GM18870 (cell line): ENCODE measurements at regions not wholly inside any gene's neighbourhood (a gene's known extent, or its start where the extent isn't known, plus 50 kb on each side); places are given as distances from the start of the nearest gene placed in this dataset.
"Not testable (repeated sequence)": the region's sequence is repeated elsewhere in the genome, so short reads cannot be mapped to it uniquely, and the experiment has no call there.

Experiments used
- ATAC-seq: cut with Tn5 transposase; IDR thresholded peaks from one replicate; pipeline ENCODE4 v1.9.1; 2021; ENCODE audit warnings: moderate library complexity; ENCODE audit not compliant: unreplicated experiment

GRCh38 chrX:114272096-114272686, 311.7 kb upstream of the HTR2C start:
- ATAC-seq, result no peak

GRCh38 chrX:114270371-114270770, 313.5 kb upstream of the HTR2C start:
- not testable (repeated sequence) for ATAC-seq

DNA sequence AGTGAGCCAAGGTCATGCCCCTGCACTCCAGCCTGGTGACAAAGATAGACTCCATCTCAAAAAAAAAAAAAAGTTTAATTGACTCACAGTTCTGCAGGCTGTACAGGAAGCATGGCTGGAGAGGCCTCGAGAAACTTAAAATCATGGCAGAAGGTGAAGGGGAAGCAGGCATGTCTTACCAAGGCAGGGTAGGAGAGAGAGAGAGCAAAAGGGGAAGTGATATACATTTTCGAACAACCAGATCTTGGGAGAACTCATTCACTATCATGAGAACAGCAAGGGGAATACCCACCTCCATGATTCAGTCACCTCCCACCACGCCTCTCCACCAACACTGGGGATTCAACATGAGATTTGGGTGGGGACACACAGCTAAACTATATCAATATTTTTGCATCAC, 315.2 kb upstream of the HTR2C start:
- no peak for ATAC-seq

GRCh38 chrX:114267142-114267541, 316.7 kb upstream of the HTR2C start:
- no peak for ATAC-seq

GRCh38 chrX:114252186-114252585, 331.7 kb upstream of the HTR2C start:
- ATAC-seq, result no peak

DNA sequence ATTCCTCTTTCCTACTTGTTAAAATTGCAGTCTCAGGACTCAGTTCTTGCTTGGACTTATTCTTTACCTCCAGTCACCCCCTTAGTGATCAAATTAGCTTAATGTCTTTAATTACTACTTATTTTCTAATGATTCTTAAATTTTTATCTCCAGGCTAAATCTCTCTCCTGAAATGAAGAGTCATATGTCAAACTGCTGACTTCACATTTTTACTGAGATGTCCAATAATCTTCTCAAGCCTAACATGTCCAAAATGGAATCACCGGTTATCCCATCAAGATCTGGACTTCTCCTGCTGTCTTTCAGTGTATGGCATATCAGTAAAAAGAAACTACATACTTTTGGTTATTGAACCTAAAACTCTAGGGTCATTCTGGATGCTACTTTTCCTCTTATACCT, 332.3 kb upstream of the HTR2C start:
- ATAC-seq, result no peak

- ATAC-seq, result no peak
Measured at GRCh38 chrX:114221445-114221844, 362.4 kb upstream of the HTR2C start.

DNA sequence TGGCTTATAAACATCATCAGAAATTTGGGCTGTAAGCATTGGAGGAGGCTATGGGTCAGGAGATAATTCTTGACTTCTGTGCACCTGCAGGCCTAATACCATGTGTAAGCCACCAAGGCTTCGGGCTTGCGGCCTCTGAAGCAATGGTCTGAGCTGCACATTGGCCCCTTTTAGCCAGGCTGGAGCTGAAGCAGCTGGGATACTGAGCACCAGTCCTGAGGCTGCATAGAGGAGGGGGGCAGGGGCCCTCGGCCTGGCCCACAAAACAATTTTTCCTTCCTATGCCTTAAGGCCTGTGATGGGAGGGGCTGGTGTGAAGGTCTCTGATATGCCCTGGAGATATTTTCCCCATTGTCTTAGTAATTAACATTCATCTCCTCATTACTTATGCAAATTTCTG, 373.0 kb upstream of the HTR2C start:
- no peak for ATAC-seq

DNA sequence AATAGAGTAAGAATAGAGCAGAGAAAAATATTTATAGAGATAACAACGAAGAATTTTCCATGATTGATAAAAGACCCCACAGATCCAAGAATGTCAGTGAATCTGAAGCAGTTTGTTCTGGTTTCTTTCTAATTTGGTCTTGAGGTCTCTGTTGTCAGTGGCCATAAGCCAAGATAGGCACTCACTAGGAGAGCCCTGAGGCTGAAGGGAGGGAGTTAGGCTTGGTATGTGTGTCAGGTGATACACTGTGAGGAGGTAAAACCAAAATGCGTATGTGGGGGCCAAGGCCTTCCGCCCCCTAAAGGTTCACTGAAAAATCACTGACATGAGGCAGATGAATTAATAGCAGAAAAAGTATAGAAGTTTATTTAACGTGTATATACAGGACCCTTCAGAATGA, 382.3 kb upstream of the HTR2C start:
- no peak for ATAC-seq

GRCh38 chrX:114181195-114181594, 402.7 kb upstream of the HTR2C start:
- no peak for ATAC-seq

DNA sequence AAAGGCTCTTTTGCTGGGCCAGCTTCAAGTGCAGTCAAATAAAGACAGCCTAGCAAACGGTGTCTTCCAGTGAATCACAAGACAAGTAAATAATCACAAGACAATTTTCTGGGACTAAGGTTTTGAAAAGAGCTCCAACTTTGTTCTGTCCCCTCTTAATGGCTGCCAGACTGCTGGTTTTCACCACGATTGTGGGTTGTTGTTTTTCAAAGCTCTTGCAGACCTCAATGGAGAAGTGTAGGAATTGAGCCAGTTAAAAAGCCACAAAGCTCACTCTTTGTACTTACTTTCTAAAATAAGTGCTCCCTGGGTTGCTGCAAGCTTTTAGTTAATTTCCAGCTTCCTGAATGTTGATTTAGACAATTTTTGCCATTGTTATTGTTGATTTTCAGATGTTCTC, 405.8 kb upstream of the HTR2C start:
- ATAC-seq, result no peak

GRCh38 chrX:114167276-114167675, 416.6 kb upstream of the HTR2C start:
- ATAC-seq, result not testable (repeated sequence)

GRCh38 chrX:114166601-114167000, 417.3 kb upstream of the HTR2C start:
- ATAC-seq, result no peak

DNA sequence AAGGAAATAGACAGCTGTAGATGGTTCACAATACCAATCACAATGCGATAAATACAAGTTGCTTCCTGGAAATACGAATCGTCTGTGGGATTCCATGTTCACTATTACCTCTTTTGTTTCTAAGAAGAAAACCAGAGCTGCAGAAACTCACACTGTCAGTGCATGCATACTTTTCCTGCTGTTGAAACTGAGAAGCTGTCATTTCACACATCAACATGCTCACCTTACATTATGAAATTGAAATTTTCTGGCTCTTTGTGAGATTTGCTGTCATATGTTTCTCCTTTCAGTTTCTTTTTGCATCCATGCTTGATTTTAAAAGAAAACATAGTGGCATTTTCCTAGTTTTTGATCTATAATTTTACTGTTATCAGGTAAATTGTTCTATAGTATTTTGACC, 418.3 kb upstream of the HTR2C start:
- peak; percentile 61 for ATAC-seq

- ATAC-seq, result no peak
Measured at GRCh38 chrX:114162068-114162735, 421.7 kb upstream of the HTR2C start.

DNA sequence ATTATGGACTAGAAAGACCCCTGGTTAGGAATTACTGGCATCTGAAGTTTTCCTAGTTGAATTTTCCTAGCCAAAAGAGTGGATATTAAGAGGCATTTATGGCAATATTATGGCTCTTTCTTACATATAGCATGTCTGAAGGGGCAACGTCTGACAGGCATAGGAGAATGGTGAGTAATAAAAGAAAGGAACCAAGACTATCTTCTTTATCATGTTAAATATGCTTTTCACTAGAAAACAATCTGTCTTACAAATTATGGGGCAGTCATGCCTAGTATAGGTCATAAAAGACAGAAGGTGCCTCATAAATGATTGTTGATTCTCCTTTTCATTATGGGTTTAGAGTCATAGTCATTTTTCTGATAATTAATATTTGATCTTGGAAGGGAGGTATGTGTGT, 431.1 kb upstream of the HTR2C start:
- no peak for ATAC-seq

DNA sequence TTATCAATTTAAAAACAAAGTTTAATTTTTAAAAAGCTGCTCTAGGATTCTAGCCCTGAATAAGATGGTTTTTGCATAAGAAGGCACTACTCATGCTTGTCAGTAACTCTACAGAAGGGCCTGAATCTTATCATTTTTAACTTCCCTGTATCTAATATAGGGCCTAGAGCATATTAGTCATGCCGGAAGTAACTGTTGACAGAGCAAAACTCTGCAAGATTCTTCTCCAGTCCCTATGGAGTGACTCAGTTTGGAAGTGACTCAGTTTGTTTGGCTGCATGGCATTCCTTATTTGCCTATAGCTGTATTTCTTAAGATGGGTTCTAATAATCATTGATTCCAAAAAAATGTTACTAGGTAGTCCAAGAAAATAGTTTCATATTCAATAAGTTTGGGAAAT, 431.8 kb upstream of the HTR2C start:
- no peak for ATAC-seq

- ATAC-seq, result no peak
Measured at GRCh38 chrX:114134465-114134864, 449.4 kb upstream of the HTR2C start.

DNA sequence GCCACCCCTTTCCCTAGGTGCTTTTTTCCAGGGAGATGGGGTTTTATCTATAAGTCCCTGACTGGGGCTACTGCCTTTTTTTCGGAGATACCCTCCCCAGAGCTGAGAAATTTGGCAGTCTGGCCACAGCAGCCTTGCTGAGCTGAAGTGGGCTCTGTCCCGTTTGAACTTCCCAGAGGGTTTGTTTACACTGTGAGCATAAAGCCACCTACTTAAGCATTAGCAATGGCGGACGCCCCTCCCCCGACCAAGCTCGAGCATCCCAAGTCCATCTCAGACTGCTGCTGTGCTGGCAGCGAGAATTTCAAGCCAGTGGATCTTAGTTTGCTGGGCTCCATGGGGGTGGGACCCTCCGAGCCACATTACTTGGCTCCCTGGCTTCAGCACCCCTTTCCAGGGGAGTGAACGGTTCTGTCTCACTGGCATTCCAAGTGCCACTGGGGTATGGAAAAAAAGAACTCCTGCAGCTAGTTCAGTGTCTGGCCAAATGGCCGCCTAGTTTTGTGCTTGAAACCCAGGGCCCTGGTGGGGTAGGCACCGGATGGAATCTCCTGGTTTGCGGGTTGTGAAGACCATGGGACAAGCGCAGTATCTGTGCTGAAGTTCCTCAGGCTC, 456.4 kb upstream of the HTR2C start:
- ATAC-seq, result no peak

GRCh38 chrX:114127005-114127404, 456.9 kb upstream of the HTR2C start:
- ATAC-seq, result no peak

DNA sequence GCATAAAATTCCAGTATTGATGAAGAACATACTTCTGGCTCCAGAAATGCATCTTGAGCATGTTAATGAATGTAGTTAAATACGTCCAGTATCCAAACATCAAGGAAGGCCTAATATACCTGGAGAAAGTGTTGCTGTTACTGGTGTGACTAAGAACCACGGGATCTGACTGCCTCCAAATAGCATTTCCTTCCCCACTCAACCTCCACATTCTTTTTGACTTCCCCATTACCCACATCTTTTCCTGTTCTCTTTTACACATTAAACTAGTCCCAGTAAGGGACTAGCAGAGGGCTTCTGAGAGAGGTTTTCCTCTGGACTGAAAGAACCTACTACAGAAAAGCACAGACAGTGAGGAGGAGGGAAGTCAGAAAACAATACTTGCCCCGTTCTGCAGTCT, 482.8 kb upstream of the HTR2C start:
- no peak for ATAC-seq

- no peak for ATAC-seq
Measured at GRCh38 chrX:114097866-114098265, 486.0 kb upstream of the HTR2C start.

- no peak for ATAC-seq
Measured at GRCh38 chrX:114097427-114097826, 486.5 kb upstream of the HTR2C start.
